ENCODE measurements at regions not wholly inside any gene's neighbourhood (a gene's known extent, or its start where the extent isn't known, plus 50 kb on each side); places are given as distances from the start of the nearest gene placed in this dataset.

DNA sequence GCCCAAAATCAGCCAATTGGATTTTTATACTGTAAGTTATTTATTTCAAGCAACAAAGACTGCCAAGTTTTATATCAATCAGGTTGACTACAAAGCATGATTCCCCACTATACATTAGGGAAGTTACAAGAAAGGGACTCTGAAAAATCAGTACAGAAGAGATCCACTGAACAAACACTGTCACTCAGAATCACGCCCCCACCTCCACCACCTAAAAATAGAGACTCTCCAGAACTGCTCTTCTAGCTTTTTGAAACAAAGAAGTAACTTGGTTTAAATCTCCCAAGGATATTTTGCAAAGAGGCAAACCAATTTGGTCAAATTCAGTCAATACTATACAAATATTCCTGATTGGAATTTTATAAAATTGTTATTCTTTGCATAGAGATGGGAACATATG lies 438.0 kb downstream of the HTR1A start:
- FAIRE-seq, result no peak
- CTCF ChIA-PET (ENCODE audit: partially characterized antibody), result interaction anchor here (1.6 kb wide), 1 partner anchor 10 kb away, joined by 4 read pairs; no protein-coding TSS in a partner anchor
- TF ChIP-seq HDAC2 (IDR thresholded peaks at IDR 0.05; ENCODE audit: borderline replicate concordance in 1 of 2, low read depth in 2 of 2, low read length in 2 of 2) (no peak), SUZ12 (IDR thresholded peaks at IDR 0.05; ENCODE audit: low read length) (no peak), TEAD4 (IDR thresholded peaks at IDR 0.05; ENCODE audit: low read depth, low read length) (no peak), RAD21 (IDR thresholded peaks at IDR 0.05 in 1 of 2, conservative IDR thresholded peaks at IDR 0.05 in 1 of 2; ENCODE audit: low read depth in 2 of 2, low read length in 2 of 2) (no peak), RBBP5 (IDR thresholded peaks at IDR 0.05; ENCODE audit: borderline replicate concordance, low read depth, low read length) (no peak), BRCA1 (IDR thresholded peaks at IDR 0.05; ENCODE audit: low read depth, low read length) (no peak), KDM1A (IDR thresholded peaks at IDR 0.05; ENCODE audit: borderline replicate concordance, low read length) (no peak), TBP (IDR thresholded peaks at IDR 0.05; ENCODE audit: low read depth, low read length) (no peak), TCF12 (IDR thresholded peaks at IDR 0.05; ENCODE audit: low read depth, low read length) (no peak), PHF8 (conservative IDR thresholded peaks at IDR 0.05; ENCODE audit: low read depth, low read length) (no peak), NANOG (IDR thresholded peaks at IDR 0.05; ENCODE audit: insufficient read depth, low read depth, low read length, poor library complexity, severe bottlenecking) (no peak)
- TF ChIP-seq, protein P1, sequence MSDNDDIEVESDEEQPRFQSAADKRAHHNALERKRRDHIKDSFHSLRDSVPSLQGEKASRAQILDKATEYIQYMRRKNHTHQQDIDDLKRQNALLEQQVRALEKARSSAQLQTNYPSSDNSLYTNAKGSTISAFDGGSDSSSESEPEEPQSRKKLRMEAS (IDR thresholded peaks at IDR 0.05), result no peak

More for the DNA sequence above, 438.0 kb downstream of the HTR1A start:
- Histone ChIP-seq H3K56ac (replicated peaks; ENCODE audit: insufficient read length, low read depth, low read length) (no peak overlapping the region), H3K23ac (ENCODE audit: insufficient read length) (no peak overlapping the region), H2BK15ac (ENCODE audit: low read length) (no peak overlapping the region), H3K27me3 (replicated peaks in 1 of 4; ENCODE audit: control insufficient read depth in 3 of 4, extremely low read depth in 1 of 4, insufficient read depth in 3 of 4, low read length in 3 of 4) (no peaks in the 10 kb centered on the region), H2AK5ac (ENCODE audit: low read depth, low read length) (no peak overlapping the region), H3K4me2 (ENCODE audit: insufficient read depth in 1 of 2, low read depth in 2 of 2, low read length in 2 of 2) (no peak overlapping the region), H3K9me3 (ENCODE audit: insufficient read depth in 2 of 2, low read depth in 1 of 2, low read length in 1 of 2) (no peaks in the 10 kb centered on the region), H4K8ac (ENCODE audit: extremely low read depth, insufficient read depth, low read length) (no peak overlapping the region), H3K9ac (replicated peaks in 1 of 4; ENCODE audit: extremely low read depth in 1 of 4, low read depth in 3 of 4, low read length in 3 of 4) (no peak overlapping the region), H3K4me1 (replicated peaks in 1 of 4; ENCODE audit: control insufficient read depth in 3 of 4, insufficient read depth in 4 of 4, low read length in 3 of 4) (no peaks in the 10 kb centered on the region), H3K27ac (ENCODE audit: low read depth, low read length) (no peak overlapping the region), H3K79me2 (ENCODE audit: control insufficient read depth in 1 of 2, insufficient read depth in 2 of 2, low read length in 2 of 2) (no peaks in the 10 kb centered on the region), H3K4me3 (ENCODE audit: extremely low read depth in 1 of 4, insufficient read depth in 2 of 4, low read depth in 3 of 4, low read length in 4 of 4) (no peak overlapping the region), H3K36me3 (ENCODE audit: control insufficient read depth in 2 of 4, insufficient read depth in 4 of 4, low read length in 3 of 4) (no peaks in the 10 kb centered on the region), H3K18ac (ENCODE audit: extremely low read depth, low read length) (no peak overlapping the region), H4K91ac (replicated peaks; ENCODE audit: insufficient read length, low read length) (no peak overlapping the region), H4K20me1 (replicated peaks in 1 of 2; ENCODE audit: control insufficient read depth in 1 of 2, insufficient read depth in 2 of 2, low read length in 2 of 2) (no peaks in the 10 kb centered on the region), H4K5ac (ENCODE audit: insufficient read length, low read depth, low read length) (no peak overlapping the region), H3K14ac (ENCODE audit: insufficient read length) (no peak overlapping the region), H2AFZ (ENCODE audit: low read length) (no peak overlapping the region), H3K79me1 (ENCODE audit: low read depth, low read length) (no peaks in the 10 kb centered on the region), H3K23me2 (ENCODE audit: low read depth, low read length) (no peaks in the 10 kb centered on the region), H2BK12ac (ENCODE audit: low read depth, low read length) (no peak overlapping the region), H2BK5ac (ENCODE audit: low read depth, low read length) (no peak overlapping the region), H2BK20ac (ENCODE audit: low read length) (no peak overlapping the region), H2BK120ac (replicated peaks; ENCODE audit: low read depth, low read length) (no peak overlapping the region), H3K4ac (replicated peaks; ENCODE audit: insufficient read length, low read depth, low read length) (no peak overlapping the region)
- no peak for DNase-seq (ENCODE audit: low read depth in 1 of 2, low spot score in 2 of 2)
- POLR2A ChIA-PET (ENCODE audit: partially characterized antibody), result no interaction called here
- WGBS, 2 experiments (ENCODE audit: extremely low coverage in 1 of 2, insufficient coverage in 1 of 2, insufficient read length in 1 of 2, insufficient replicate concordance in 2 of 2, low coverage in 1 of 2, low lambda C conversion rate in 2 of 2, missing lambda C conversion rate in 1 of 2), result 100% methylated on average over 1 of the region's 1 CpG; no CpG with 5 or more reads in 1 of the 2 experiments

Data from H1 (cell line).